SK-N-SH (cell line): ENCODE measurements at regions not wholly inside any gene's neighbourhood (a gene's known extent, or its start where the extent isn't known, plus 50 kb on each side); places are given as distances from the start of the nearest gene placed in this dataset.
"Not testable (repeated sequence)": the region's sequence is repeated elsewhere in the genome, so short reads cannot be mapped to it uniquely, and the experiment has no call there.

Experiments
- CTCF ChIA-PET: fragments of 300-600, 350-600 bp; formaldehyde crosslinking; extraction: SDS; loops from one replicate; lab custom pipeline; 2021; lab: Yijun Ruan, JAX
- POLR2A ChIA-PET: fragments of 350-600 bp; sonication (Branson Sonifier 250); formaldehyde crosslinking; extraction: SDS; loops from one replicate; lab custom pipeline; 2020; ENCODE audit warnings: antibody characterized with exemption, inconsistent platforms; lab: Yijun Ruan, JAX
- DNase-seq: peaks from one replicate; pipeline ENCODE4 v3.0.0; 2012
- H2AFZ ChIP-seq: fragments of 200-600 bp; sonication (generic); 2 replicates; pipeline ENCODE4 v1.8.1; 2016; ENCODE audit warnings: antibody characterized with exemption, mild to moderate bottlenecking, low read depth
- H3F3A ChIP-seq: fragments of 200-600 bp; sonication (generic); replicated peaks from 2 replicates; pipeline ENCODE3; 2016; ENCODE audit warnings: antibody characterized with exemption, mild to moderate bottlenecking; ENCODE audit not compliant: insufficient read depth
- H3K27ac ChIP-seq, 2 experiments: fragments of 200-500 bp in 1 of 2; fragments of 200-600 bp in 1 of 2; sonication (Bioruptor generic) in 1 of 2; sonication (generic), shearing (Covaris generic) in 1 of 2; 2 replicates each; pipeline versions ENCODE4 v1.5.1 to v1.6.1; 2014 to 2016; ENCODE audit warnings: low read depth in 2 of 2, inconsistent platforms in 1 of 2, low read length in 1 of 2, mild to moderate bottlenecking in 1 of 2, mixed read lengths in 1 of 2
- H3K27me3 ChIP-seq: fragments of 200-600 bp; sonication (generic), shearing (Covaris generic); 2 replicates; pipeline ENCODE4 v1.6.1; 2016; ENCODE audit warnings: mixed run types; ENCODE audit not compliant: insufficient read depth
- H3K36me3 ChIP-seq, 2 experiments: fragments of 200-500 bp in 1 of 2; fragments of 200-600 bp in 1 of 2; sonication (Bioruptor generic) in 1 of 2; sonication (generic) in 1 of 2; replicated peaks in 1 of 2; 2 replicates each; pipeline versions ENCODE3 to v1.5.1; 2014 to 2016; ENCODE audit warnings: low read length in 1 of 2, mild to moderate bottlenecking in 1 of 2; ENCODE audit not compliant: insufficient read depth in 2 of 2, control insufficient read depth in 1 of 2
- H3K4me1 ChIP-seq, 2 experiments: fragments of 200-500 bp in 1 of 2; fragments of 200-600 bp in 1 of 2; sonication (Bioruptor generic) in 1 of 2; sonication (generic), shearing (Covaris generic) in 1 of 2; 2 replicates each; pipeline versions ENCODE4 v1.5.1 to v1.6.1; 2014 to 2016; ENCODE audit warnings: low read depth in 1 of 2, low read length in 1 of 2, mixed run types in 1 of 2; ENCODE audit not compliant: insufficient read depth in 2 of 2, control insufficient read depth in 1 of 2
- H3K4me2 ChIP-seq: fragments of 200-600 bp; sonication (generic), shearing (Covaris generic); 2 replicates; pipeline ENCODE4 v1.6.1; 2017; ENCODE audit warnings: mixed run types
- H3K4me3 ChIP-seq, 2 experiments: fragments of 200-500 bp in 1 of 2; fragments of 200-600 bp in 1 of 2; sonication (Bioruptor generic) in 1 of 2; sonication (generic), shearing (Covaris generic) in 1 of 2; 2 replicates each; pipeline versions ENCODE4 v1.5.1 to v1.8.1; 2014 to 2016; ENCODE audit warnings: low read depth in 2 of 2, inconsistent platforms in 1 of 2, low read length in 1 of 2, mild to moderate bottlenecking in 1 of 2, mixed read lengths in 1 of 2, moderate library complexity in 1 of 2
- H3K79me2 ChIP-seq: fragments of 200-600 bp; sonication (generic); 2 replicates; pipeline ENCODE4 v1.8.1; 2017; ENCODE audit warnings: mild to moderate bottlenecking; ENCODE audit not compliant: insufficient read depth
- H3K9ac ChIP-seq: fragments of 200-600 bp; sonication (generic); 2 replicates; pipeline ENCODE4 v1.6.1; 2017; ENCODE audit warnings: mixed run types
- H3K9me2 ChIP-seq: fragments of 200-600 bp; sonication (generic); 2 replicates; pipeline ENCODE4 v1.6.1; 2017; ENCODE audit warnings: mixed run types
- H3K9me3 ChIP-seq: fragments of 200-600 bp; sonication (generic); 2 replicates; pipeline ENCODE4 v1.6.1; 2017; ENCODE audit warnings: mixed run types, mild to moderate bottlenecking, moderate library complexity
- H4K20me1 ChIP-seq: fragments of 200-600 bp; sonication (generic); 2 replicates; pipeline ENCODE4 v1.6.1; 2017; ENCODE audit warnings: mild to moderate bottlenecking, mixed run types; ENCODE audit not compliant: insufficient read depth
- WGBS: methylation state at CpG from one replicate; pipeline ENCODE4 v1.1.6; 2017; ENCODE audit warnings: low lambda C conversion rate; 5-methylcytosine and 5-hydroxymethylcytosine counted together

GRCh38 chr21:14008006-14008405, 202.7 kb downstream of the LIPI start:
- H3K9me3 ChIP-seq, H3K4me3 ChIP-seq, H3K79me2 ChIP-seq, H3K9me2 ChIP-seq, H3K4me1 ChIP-seq, CTCF ChIA-PET, H3K9ac ChIP-seq, H2AFZ ChIP-seq, DNase-seq, H3K36me3 ChIP-seq, H3K4me2 ChIP-seq, H3K27ac ChIP-seq, POLR2A ChIA-PET, H3F3A ChIP-seq, H3K27me3 ChIP-seq, H4K20me1 ChIP-seq: not testable (repeated sequence)
- no CpG with 5 or more reads among the region's 17 CpGs for WGBS

DNA sequence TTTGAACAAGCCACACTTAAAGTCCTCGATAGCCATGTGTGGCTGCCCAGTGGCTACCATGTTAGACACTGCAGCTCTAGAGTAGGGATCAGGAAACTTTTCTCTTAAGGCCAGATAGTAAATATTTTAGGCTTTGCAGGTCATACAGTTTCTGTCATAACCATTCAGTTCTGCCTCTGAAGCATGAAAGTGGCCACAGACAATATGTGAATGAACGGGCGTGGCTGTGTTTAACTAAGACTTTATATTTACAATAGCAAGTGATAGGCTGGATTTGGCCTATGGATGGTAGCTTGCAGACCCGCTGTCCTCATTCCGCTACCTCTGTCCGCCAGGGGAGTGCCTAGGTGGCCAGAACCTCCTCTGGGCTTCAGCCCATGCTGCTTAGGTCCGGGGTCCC, 204.6 kb downstream of the LIPI start:
- CTCF ChIA-PET = not testable (repeated sequence)

DNA sequence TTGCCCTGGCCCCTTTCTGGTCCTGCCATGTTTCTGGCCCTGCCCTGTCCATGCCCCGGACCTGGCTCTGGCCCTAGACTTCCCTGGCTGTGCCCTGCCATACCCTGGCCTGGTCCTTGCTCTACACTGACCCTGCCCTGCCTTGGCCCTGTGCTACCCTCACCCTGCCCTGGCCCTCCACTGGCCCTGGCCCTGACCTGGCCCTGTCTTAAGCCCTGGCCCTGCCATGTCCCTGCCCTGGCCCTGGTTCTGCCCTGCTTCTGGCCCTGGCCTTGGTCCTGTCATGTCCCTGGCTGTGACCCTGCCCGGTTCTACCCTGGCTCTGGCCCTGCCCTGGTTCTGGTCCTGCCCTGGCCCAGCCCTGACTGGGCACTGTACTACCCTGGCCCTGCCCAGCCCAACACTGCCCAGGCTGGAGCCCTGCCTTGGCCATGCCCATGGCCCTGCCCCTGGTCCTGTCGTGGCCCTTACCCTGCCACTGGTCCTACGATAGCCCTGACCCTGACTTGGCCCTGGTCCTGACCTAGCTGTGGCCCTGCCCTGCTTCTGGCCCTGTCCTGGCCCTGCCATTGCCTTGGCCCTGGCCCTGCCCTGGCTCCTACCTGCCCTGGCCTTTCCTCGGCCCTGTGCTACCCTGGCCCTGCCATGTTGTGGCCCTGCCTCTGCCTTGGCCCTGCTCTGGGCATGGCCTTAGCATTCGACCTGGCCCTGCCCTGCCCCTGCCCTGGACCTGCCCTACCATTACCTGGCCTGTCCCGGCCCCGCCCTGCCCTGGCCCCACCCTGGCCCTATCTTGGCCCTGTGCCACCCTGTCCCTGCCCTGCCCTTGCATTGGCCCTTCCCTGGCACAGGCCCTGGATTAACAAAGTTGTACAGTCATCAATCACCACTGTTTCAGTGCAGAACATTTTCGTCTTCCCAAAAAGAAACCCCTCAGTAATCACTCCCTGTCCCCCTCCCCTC, 223.5 kb downstream of the LIPI start:
- WGBS = 15% methylated on average over 6 of the region's 9 CpGs
- H3K4me2 ChIP-seq, DNase-seq, H3K9me3 ChIP-seq, H3K27me3 ChIP-seq, H3K27ac ChIP-seq, H4K20me1 ChIP-seq, POLR2A ChIA-PET, H3K36me3 ChIP-seq, H3K4me3 ChIP-seq, H3K4me1 ChIP-seq, H3K79me2 ChIP-seq, H2AFZ ChIP-seq, H3K9ac ChIP-seq, CTCF ChIA-PET, H3K9me2 ChIP-seq, H3F3A ChIP-seq: not testable (repeated sequence)

More for the DNA sequence above, 204.6 kb downstream of the LIPI start:
- POLR2A ChIA-PET, H3K9ac ChIP-seq, H3K4me2 ChIP-seq, DNase-seq, H3K36me3 ChIP-seq, H3K27ac ChIP-seq, H3K9me3 ChIP-seq, H2AFZ ChIP-seq, H3K4me3 ChIP-seq, H3K27me3 ChIP-seq, H3K4me1 ChIP-seq, H3K9me2 ChIP-seq, H4K20me1 ChIP-seq, H3F3A ChIP-seq, H3K79me2 ChIP-seq: not testable (repeated sequence)
- WGBS = 32% methylated on average over 4 of the region's 7 CpGs

DNA sequence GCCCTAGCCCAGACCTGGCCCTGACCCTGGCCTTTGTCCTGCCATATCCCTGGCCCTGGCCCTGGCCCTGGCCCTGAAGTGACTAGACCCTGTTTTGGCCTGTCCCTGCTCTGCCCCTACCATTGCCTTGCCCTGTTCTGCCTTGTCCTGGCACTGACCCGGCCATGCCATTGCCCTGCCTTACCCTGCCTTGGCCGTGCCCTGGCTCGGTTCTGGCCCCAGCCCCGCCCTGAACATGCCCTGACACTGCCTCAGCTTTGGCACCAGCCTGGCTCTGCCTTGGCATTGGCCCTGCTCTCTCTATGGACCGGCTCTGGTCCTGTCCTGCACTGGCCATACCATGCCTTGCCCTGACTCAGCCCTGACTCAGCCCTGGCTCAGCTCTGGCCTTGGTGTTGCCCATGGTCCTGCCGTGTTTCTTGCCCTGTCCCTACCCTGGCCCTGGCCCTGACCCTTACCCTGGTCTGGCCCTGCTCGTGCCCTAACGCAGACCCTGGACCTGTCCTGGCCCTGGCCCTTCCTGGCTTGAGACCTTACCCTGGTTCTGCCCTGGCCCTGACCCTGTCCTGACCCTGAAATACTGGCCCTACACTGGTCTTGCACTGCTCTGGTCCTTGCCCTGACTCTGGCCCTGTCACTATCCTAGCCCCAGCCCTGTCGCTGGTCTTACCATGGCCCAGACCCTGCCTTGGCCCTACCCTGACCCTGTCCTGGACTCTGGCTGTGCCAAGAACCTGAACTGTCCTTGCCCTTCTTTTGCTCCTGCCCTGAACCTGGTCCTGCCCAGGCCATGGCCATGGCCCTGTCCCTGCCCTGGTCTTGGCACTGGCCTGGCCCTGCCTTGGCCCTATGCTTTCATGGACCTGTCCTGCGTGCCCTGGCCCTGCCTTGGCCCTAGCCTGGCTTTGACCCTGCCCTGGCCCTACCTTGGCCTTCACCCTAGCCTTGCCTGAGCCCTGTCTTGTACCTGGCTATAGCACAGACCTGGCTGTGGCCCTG, 224.6 kb downstream of the LIPI start:
- H2AFZ ChIP-seq, H3K9me3 ChIP-seq, H3K27ac ChIP-seq, H3K4me3 ChIP-seq, DNase-seq, H3F3A ChIP-seq, H3K27me3 ChIP-seq, H3K4me2 ChIP-seq, H3K9ac ChIP-seq, H3K36me3 ChIP-seq, H3K9me2 ChIP-seq, H4K20me1 ChIP-seq, POLR2A ChIA-PET, H3K4me1 ChIP-seq, H3K79me2 ChIP-seq, CTCF ChIA-PET: not testable (repeated sequence)
- WGBS = 57% methylated on average over 6 of the region's 10 CpGs

DNA sequence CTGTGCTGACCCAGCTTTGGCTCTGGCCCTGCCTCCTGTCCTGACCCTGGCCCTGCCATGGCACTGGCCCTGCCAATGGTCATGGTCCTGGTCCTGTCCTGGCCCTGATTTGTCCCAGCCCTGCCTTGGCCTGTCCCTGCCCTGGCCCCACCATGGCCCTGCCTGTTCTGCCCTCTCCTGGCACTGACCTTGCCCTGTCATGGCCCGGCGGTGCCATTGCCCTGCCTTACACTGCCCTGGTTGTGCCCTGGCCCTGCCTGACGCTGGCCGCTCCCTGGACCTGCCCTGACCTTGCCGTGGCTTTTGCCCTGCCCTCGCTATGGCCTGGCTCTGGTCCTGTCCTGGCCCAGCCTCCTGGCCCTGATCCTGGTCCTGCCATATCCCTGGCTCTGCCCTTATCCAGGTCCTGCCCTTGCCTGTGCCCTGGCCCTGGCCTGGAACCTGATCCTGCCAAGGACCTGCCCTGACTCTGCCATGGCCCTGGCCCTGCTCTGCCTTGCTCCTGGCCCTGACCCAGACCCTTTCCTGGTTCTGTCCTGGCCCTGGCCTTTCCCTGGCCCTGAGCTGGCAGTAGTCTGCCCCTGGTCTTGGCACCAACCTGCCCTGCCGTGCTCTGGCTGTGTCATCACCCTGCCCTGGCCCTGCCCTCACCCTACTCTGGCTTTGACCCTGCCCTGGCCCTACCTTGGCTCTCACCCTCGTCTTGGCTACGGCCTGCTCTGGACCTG, 225.5 kb downstream of the LIPI start:
- H3K79me2 ChIP-seq, H3K4me2 ChIP-seq, H3F3A ChIP-seq, CTCF ChIA-PET, H3K4me1 ChIP-seq, H2AFZ ChIP-seq, H4K20me1 ChIP-seq, H3K27ac ChIP-seq, H3K9me3 ChIP-seq, H3K9me2 ChIP-seq, H3K36me3 ChIP-seq, H3K4me3 ChIP-seq, H3K27me3 ChIP-seq, POLR2A ChIA-PET, DNase-seq, H3K9ac ChIP-seq: not testable (repeated sequence)
- 70% methylated on average over 6 of the region's 9 CpGs for WGBS

DNA sequence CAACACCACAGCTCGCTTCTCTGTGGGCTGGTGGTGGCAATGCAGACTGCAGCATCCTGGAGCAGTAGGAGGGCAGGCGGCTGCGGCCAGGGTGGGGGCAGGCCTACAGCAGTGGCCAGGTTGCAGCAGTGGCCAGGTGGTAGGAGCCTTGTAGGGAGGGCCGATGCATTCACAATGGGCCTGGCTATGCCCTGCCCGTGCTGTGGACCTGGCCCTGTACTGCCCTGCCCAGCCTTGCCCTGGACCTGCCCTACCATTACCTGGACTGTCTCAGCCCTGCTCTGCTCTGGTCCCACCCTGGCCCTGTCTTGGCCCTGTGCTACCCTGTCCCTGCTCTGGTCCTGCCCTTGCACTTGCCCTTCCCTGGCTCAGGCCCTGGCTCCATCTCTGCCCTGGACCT, 226.0 kb downstream of the LIPI start:
- H3K4me1 ChIP-seq, POLR2A ChIA-PET, H3K36me3 ChIP-seq, H3K27me3 ChIP-seq, DNase-seq, H3K9me2 ChIP-seq, H3K27ac ChIP-seq, H3K9me3 ChIP-seq, H3K79me2 ChIP-seq, H3F3A ChIP-seq, H3K9ac ChIP-seq, H2AFZ ChIP-seq, H4K20me1 ChIP-seq, CTCF ChIA-PET, H3K4me3 ChIP-seq, H3K4me2 ChIP-seq: not testable (repeated sequence)
- no CpG with 5 or more reads among the region's 5 CpGs for WGBS
